HG02943 (cell line): ENCODE measurements at regions not wholly inside any gene's neighbourhood (a gene's known extent, or its start where the extent isn't known, plus 50 kb on each side); places are given as distances from the start of the nearest gene placed in this dataset.

Experiments
- ATAC-seq: cut with Tn5 transposase; IDR thresholded peaks from one replicate; pipeline ENCODE4 v1.9.1; 2021; ENCODE audit warnings: mild to moderate bottlenecking, low read depth, moderate library complexity; ENCODE audit not compliant: unreplicated experiment

- no peak for ATAC-seq
Measured at GRCh38 chr16:76963614-76964315, 227.2 kb upstream of the MON1B start.

GRCh38 chr16:76964464-76965154 is 226.4 kb upstream of the MON1B start:
- ATAC-seq, result no peak

- ATAC-seq, result no peak
Measured at GRCh38 chr16:76970087-76970744, 220.8 kb upstream of the MON1B start.

GRCh38 chr16:76970745-76971099 is 220.3 kb upstream of the MON1B start:
- ATAC-seq, result no peak

GRCh38 chr16:76976101-76976500 is 214.9 kb upstream of the MON1B start:
- peak; percentile 98 for ATAC-seq

GRCh38 chr16:76976756-76977155 is 214.2 kb upstream of the MON1B start:
- ATAC-seq, result no peak

- no peak for ATAC-seq
Measured at GRCh38 chr16:76984196-76984595, 206.8 kb upstream of the MON1B start.

- no peak for ATAC-seq
Measured at GRCh38 chr16:76985392-76986045, 205.5 kb upstream of the MON1B start.

GRCh38 chr16:76988526-76988925 is 202.5 kb upstream of the MON1B start:
- no peak for ATAC-seq

GRCh38 chr16:77002644-77003043 is 188.3 kb upstream of the MON1B start:
- ATAC-seq, result no peak

- no peak for ATAC-seq
Measured at GRCh38 chr16:77009453-77009852, 181.5 kb upstream of the MON1B start.

GRCh38 chr16:77014441-77014840 is 176.5 kb upstream of the MON1B start:
- no peak for ATAC-seq

GRCh38 chr16:77030600-77030999 is 160.4 kb upstream of the MON1B start:
- no peak for ATAC-seq

GRCh38 chr16:77033516-77033915 is 157.5 kb upstream of the MON1B start:
- no peak for ATAC-seq

- ATAC-seq, result no peak
Measured at GRCh38 chr16:77035361-77035760, 155.6 kb upstream of the MON1B start.

- no peak for ATAC-seq
Measured at GRCh38 chr16:77037696-77038347, 153.2 kb upstream of the MON1B start.

- ATAC-seq, result no peak
Measured at GRCh38 chr16:77041468-77041867, 149.5 kb upstream of the MON1B start.

- no peak for ATAC-seq
Measured at GRCh38 chr16:77043076-77043475, 147.9 kb upstream of the MON1B start.

GRCh38 chr16:77046206-77046605 is 144.8 kb upstream of the MON1B start:
- no peak for ATAC-seq

GRCh38 chr16:77048085-77048484 is 142.9 kb upstream of the MON1B start:
- ATAC-seq, result no peak

- ATAC-seq, result no peak
Measured at GRCh38 chr16:77049577-77049976, 141.4 kb upstream of the MON1B start.
